NCI-H1436 treated with DMSO at 0.1 percent for 48 hours (cell line): ENCODE measurements at regions not wholly inside any gene's neighbourhood (a gene's known extent, or its start where the extent isn't known, plus 50 kb on each side); places are given as distances from the start of the nearest gene placed in this dataset.
"Not testable (repeated sequence)": the region's sequence is repeated elsewhere in the genome, so short reads cannot be mapped to it uniquely, and the experiment has no call there.

Source experiments
- DNase-seq: peaks from one replicate; lab custom pipeline; 2025; lab: John Stamatoyannopoulos, UW

DNA sequence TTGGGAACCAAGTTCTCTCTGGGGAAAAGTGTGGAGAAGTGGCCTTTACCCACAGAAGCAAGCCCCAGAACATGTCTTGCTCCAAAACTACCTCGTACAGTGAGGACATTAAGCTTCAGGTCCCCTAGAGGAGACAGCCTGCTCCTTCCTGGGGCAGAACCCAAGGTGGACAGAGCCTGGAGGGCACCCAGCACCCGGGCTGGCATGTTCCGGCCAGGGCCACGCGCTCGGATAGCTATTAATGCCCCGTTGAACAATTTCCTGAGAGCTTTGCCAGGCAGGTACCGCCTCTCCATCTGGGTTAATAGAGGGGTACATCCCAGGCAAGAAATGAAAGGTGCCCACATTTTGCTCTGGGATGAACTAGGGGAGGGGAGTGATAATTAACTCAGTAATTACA is 169.0 kb upstream of the GRK3 start:
- DNase-seq: no peak

DNA sequence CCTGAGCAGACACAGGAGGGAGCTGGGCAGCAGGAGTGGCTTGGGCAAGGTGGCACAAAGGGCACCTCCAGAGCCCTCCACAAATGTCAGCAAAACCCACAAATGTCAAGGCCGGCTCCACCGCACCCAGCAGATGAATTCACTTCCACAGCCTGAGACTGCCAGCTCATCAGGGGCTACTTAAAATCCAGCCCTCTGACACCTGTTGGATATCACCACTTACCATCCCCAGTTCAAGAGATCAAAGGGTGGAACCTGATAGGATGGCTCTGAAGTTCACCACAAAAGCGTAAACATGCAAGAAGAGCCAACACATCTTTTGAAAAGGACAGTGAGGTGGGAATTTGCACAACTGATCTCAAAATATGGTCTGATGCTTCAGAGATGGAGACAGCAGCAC is 168.6 kb upstream of the GRK3 start:
- DNase-seq: no peak

DNA sequence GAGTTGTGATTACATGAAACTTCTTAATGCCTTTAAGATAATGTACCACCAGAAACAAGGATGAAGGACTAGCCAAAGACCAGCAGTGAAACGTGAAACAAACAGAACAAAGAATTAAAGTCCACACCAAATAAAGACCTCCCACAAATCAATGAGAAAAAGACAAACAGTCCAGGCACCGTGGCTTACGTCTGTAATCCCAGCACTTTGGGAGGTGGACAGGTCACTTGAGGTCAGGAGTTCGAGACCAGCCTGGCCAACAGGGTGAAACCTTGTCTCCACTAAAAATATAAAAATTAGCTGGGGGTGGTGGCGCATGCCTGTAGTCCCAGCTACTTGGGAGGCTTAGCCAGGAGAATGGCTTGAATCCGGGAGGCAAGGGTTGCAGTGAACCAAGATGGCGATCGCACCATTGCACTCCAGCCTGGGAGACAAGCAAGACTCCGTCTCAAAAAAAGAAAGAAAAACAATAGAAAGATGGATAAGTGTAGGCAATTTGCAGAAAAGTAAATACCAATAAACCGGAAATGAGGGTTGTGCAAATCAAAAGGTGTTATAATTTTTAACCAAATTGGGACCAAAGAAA is 167.8 kb upstream of the GRK3 start:
- DNase-seq: no peak

DNA sequence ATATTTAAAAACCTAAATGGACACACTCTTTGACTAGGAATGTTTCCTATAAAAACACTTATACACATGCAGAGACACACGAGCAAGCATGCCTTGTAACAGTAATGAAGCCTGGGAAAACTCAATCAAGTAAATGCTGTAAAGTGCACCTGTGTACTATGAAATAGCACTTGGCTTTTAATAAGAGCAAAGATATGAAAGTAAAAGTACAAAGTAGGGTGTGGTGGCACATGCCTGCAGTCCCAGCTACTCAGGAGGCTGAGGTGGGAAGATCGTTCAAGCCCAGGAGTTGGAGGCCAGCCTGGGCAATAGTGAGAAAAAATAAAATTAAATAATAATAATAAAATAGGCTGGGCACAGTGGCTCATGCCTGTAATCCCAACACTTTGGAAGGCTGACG is 166.9 kb upstream of the GRK3 start:
- no peak for DNase-seq

DNA sequence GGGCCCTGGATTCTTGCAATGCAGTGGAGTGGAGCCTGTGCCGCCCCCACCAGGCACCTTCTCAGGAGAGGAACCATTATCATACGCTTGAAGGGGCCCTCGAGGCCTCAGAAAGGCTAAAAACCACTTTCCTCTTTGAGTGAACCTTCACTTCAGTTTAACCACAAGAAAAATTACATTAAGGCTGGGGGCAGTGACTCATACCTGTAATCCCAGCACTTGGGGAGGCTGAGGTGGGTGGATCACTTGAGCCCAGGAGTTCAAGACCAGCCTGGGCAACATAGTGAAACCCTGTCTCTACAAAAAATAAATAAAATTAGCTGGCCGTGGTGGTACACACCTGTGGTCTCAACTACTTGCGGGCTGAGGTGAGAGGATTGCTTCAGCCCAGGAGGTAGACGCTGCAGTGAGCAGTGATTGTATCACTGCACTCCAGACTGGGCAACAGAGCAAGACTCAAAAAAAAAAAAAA is 165.8 kb upstream of the GRK3 start:
- DNase-seq: not testable (repeated sequence)

DNA sequence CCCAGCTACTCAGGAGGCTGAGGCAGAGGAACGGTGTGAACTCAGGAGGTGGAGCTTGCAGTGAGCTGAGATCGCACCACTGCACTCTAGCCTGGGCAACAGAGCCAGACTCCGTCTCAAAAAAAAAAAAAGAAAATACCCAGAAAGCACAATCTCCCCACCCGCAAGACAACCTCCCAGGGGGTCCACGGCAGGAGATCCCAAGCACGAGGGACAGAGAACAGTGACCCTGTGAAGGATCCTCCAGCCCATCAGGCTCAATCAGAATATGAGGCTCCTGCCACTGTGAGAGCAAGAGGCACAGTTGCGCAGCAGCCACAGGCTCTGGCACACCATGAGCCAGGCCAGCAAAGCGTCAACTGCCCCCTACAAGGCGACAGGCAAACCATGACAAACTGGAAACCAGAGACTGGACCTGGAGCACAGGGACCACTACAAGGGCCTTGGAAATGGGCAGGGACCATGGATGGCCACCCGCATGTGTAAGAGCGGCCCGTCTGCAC is 164.8 kb upstream of the GRK3 start:
- DNase-seq: no peak

DNA sequence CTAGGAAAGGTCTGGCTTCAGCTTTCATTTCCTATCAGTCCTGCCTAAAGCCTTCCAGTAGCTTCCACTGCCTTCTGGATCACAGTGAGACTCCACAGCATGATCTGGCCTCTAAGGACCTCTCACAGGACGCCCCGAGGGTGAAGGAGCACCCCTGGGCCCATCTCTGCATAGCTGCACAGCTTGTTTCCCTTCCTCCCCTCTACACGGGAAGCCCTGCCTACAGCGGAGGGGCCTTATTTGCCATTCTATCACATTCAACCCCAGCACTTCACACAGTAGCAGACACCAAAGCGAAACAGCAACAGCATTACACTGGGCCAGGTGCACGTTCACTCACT is 162.3 kb upstream of the GRK3 start:
- DNase-seq: no peak

DNA sequence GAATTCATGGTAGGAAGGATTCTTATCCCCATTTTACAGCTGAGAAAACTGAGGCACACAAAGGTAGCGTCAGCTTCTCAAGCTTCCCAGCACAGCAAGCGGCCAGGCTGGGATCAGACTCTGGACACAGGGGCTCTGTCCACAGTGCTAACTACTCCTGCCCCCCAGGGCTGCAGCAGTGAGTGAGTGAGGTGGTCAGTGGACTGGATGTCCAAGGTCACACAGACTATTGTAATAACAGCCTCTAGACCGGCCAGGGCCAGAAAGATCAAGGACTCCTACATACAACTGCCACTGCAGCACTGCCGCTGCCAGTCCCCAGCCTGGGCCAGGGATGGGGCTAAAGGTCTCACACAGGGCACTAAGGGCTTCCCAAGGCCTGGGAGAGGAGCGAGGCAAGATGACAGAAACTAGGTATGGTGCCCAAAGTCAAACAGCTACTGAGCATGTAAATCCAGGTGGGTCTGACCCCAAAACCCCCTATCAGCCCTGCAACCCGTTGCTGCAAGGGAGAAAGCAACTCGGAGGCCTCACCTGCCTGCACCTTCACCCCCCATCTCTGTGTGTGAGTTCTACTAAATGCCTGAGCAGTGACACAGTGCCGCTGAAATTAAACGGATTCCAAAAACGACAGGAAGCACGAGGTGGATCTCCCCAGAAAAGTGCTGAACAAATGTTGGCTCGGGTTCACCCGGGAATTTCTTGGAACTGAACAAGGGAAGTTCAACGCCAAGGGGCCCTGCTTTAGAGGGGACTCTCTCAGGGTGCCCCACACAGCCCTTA is 161.8 kb upstream of the GRK3 start:
- no peak for DNase-seq

DNA sequence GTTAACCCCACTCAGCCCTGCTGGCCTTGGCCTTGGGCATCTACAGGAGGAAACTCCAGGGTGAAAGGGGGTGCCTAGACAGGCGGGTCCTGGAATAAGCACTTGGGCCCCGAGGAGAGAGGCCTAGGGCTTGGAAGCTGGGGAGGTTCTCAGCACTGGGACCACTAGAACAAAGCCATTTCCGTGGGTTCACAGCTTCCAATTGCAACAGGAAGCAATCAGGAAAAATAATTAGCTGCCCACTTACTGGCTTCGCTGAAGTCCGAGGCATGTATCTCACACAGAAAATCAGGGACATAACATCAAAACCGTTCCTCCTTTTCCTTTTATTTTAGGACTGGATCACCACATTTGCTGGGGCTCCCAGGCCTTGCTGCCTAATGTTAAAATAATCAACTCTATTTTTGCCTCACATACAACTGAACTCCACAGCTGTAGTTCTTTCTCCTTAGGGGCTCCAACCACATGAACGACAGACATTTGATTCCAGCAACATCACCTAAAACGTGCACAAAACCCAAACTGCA is 161.1 kb upstream of the GRK3 start:
- DNase-seq: no peak

DNA sequence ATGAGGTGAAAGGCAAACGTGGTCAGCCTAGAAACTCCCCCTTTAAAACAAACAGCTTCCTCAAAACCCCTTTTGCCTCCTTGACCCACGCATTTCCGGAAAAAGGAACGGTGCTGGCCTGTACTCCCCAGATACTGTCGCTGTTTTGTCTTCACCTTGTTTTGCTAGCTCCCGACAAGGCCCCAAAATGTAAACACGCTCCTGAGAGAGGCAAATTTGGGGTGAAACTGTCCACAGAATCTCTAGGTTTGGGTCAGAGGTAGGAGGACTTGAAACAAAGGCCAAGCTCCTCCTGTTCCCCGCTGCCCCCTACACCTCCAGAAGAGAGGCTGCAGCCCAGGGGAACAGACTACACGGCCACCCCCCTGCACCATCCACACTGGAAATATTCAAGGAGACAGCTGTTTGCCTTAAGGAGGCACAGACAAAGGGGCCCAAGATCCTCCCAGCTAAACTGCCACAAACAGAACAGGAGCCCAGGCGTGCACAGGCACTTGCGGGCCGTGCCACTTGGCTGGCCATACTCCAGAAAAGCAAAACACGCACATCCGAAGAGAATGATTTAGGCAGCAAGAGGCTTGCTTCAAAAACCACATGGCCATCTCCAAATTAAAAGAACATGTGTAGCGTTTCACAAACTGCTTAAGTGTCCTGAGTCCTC is 160.5 kb upstream of the GRK3 start:
- no peak for DNase-seq

DNA sequence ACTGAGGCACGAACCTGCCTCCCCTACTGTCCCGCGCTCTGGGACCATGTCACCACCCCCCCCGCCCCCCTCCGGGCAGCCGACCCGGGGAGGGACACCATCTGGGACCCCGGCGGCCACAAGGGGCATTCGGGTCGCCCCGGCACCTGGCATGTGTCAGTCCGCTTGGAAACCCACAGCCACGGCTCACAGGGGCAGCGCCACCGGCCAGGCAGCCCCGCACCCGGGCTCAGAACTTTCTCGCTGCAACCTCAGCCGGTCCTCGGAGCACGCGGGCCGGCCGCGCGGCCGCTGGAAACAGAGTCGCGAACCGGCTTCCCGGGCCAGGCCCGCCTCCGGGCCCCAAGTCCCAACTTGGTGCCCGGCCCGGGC is 159.9 kb upstream of the GRK3 start:
- DNase-seq: no peak

DNA sequence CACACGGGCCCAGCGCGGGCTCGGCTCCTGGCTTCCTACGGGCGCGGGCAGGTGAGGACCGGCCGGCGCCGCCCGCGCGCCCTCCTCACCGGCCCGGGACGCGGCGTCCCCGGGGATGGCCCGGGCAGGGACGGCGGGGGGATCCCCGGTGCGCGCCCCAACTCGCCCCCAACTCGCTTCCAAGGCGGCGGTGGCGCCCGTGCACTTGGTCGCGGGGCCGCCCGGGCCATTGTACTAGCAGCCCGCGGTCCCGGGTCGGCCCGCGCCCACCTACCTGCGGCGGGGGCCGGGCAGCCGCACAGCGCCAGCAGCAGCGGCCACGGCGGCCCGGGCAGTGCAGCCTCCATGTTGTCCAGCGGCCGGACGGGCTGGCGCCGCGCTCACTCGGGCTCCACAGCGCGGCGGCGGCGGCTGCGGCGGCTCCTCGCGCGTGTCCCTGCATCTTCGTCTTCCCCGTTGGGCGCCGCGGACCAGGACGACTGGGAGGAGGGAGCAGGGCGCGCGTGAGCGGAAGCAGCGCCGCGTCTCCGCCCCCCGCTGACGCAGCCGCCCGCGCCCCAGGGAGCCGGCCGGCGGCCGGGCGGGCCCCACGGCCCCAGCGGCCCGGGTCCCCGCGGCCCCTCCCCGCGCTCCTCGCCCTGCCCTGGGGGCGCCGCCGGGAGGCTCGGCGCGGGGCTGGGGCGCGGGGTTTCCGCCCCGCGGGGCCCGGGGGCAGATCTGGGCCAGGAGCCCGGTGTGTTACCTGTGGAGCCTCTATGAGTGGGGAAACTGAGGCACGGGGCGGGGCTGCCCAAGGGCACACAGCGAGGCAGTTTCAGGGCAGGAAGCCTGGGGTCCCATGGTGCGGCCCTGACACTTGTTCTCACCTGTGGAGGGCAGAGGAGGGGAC is 159.3 kb upstream of the GRK3 start:
- no peak for DNase-seq

DNA sequence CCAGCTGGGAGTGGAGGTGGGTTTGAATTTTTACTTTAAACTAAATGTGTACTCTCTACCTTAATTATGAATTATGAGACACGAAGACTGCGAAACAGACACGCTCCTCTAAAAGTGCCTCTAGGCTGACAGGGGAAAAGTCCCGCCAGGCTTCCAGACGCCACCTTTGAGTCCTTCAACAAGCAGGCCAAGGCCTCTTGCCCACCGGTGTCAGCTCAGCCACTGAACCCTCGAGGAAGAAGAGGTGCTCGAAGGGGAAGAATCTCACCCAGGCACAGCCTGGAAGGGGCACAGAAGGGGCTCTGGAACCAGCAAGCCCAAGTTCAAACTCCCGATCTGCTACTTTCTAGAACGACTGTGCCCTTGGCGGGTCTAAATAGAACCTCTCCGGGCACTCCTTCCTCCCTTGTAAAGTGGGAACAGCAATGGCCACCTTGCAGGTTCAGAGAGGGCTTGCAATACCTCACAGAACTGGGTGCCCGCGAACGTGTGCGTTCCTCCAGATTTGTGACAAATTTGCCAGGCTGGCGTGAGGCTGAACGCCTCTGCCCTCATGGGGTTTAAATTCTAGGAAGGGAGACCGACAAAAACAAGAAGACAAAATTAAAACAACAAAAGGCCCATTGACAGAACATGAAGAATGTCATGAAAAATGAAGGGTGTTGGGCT is 158.5 kb upstream of the GRK3 start:
- no peak for DNase-seq

DNA sequence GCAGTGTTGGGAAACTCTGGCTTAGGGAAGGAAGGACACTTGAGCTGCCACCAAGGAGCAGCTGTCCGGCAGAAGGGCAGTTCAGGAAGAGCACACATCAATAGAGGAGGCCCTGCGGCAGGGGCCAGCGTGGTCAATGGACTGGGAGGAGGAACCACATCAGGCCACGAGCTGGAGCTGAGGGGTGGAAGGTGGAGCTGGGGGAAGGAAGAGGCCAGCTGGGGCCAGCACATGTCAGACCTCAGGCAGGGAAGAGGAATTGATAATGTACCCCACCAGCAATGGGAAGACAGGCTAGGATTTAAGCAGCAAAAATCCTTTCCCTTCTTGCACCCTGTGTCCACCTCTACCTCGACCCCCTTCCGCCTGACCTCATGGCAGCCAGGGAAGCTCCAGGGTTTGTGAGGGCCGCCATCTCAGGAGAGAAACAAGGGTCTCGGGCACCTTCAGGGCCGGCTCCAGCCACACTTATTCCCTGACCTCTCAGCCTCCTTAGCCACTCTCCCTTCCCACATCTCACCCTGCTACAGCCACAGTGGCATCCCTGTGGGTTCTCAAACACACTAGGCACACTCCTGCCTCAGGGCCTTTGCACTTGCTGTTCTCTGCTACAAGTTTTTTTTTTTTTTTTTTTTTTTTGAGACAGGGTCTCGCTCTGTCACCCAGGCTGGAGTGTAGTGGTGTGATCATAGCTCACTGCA is 157.8 kb upstream of the GRK3 start:
- no peak for DNase-seq

DNA sequence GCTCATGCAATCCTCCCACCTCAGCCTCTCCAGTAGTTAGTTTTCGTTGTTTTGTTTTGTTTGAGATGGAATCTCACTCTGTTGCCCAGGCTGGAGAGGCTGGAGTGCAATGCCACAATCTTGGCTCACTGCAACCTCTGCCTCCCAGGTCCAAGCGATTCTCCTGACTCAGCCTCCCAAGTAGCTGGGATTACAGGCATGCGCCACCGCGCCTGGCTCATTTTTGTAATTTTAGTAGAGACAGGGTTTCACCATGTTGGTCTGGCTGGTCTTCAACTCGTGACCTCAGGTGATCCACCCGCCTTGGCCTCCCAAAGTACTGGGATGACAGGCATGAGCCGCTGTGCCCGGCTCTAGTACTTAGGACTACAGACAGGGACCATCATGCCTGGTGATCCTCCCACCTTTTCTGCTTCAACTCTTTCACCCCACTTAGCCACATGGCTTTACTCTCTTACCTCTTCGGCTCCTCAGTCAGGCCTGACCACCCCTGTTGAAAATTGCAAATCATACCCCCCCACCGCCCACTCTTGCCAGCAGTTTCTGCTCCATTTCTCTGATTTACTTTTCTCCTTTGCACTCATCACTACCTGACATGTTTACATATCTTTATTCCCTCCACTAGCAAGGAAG is 157.1 kb upstream of the GRK3 start:
- DNase-seq: no peak

DNA sequence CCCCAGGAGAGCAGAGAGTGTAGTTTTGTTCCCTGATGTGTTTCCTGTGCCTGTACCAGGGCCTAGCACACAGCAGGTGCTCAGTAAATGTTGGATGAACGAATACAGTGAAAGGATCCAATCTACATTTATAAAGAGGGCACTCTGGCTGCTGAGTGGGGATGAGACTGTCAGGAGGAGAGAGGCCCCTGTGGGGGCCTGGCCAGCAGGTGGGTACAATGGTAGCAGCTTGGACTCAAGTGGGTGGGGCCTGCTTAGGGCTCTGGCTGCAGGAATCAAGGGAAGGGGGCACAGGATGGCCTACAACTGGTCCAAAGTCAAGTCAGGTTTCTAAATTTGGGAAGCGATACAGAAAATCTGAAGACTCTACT is 156.6 kb upstream of the GRK3 start:
- DNase-seq: no peak

DNA sequence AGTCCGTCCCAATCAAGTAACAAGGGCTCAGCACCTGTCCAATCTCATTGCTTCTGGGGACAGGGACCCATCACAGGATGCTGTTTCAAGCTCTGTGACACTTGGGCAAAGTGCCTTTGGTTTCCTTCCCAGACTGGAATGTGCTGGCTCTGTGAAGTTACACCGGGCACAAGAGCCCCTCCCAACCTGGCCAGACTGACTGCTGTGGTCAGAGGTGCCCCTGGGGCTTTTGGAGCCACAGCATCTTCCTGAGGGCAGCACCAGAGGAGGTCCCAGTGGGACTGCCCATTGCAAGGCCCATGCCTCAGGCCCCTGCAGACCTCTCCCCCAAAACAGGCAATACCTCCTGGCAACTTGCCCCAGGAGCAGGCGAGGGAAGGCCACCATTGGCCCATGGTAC is 155.2 kb upstream of the GRK3 start:
- DNase-seq: no peak

DNA sequence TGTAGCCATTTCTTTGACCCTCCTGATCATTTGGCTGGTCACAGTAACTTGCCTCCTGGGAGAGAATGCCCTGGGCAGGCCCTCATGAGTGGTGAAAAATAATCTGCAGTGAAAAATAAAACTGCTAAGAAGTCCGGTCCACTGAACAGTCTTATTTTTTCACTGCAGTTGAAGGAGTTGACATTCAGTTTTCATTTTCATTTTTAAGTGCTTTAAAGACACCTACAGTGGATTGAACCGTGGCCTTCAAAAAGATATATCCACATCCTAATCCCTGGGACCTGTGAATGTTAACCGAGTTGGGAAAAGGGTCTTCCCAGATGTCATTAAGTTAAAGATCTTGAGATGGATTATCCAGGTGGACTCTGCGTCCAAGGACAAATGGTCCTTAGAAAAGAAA is 153.6 kb upstream of the GRK3 start:
- DNase-seq: no peak

DNA sequence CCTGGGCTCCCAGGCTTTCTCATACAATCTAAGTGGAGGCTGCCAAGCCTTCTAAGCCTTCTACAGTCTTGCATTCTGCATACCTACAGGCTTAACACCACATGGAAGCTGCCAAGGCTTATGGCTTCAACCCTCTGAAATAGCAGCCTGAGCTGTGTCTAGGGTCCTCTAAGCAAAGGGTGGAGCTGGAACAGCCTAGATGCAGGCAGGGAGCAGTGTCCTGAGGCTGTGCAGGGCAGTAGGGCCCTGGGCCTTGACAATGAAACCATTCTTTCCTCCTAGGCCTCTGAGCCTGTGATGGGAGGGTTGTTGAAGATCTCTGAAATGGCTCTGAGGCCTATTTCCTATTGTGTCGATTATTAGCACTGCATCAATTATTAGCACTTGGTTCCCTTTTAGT is 150.9 kb upstream of the GRK3 start:
- no peak for DNase-seq

DNA sequence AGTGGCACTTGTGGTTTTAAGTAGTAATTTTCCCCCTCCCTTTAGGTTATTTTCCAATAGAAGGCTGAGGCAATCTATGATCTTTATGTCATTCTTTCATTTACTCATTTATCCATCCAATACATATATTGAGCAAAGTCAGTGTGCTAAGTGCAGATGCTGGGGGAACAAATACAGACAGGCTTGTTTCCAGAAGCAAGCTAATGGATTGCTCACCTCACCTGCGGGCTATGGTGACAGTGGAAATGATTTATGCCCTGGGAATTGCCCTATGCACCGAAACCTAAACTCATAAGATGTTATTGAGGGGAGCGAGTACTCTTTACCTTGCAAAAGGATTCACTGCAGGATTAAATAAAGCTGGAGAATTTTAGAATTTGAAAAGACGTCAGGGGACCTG is 148.7 kb upstream of the GRK3 start:
- DNase-seq: peak; percentile 79

DNA sequence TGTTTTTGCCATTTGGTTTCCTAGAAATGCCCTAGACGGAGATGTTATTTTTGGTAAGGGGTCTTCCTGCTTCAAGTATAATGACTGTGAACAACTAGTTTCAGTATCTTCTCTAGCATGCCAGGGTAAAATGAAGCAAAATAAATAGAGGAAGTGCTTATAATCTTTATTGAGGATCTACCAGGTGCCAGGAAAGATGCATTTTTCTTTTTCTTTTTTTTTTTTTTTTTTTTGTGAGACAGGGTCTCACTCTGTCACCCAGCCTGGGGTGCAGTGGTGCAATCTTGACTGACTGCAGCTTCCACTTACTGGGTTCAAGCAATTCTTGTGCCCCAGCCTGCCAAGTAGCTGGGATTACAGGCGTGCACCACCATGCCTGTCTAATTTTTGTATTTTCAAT is 146.6 kb upstream of the GRK3 start:
- DNase-seq: not testable (repeated sequence)
